GM12878 (cell line): ENCODE measurements at regions not wholly inside any gene's neighbourhood (a gene's known extent, or its start where the extent isn't known, plus 50 kb on each side); places are given as distances from the start of the nearest gene placed in this dataset.

ENCODE experiments used
- ATAC-seq: fragments of 200-7000 bp; cut with Tn5 transposase; 3 replicates; pipeline ENCODE4 v1.9.1; 2020; ENCODE audit warnings: mild to moderate bottlenecking, moderate library complexity
- BruUV-seq: library from RNA; stranded (reverse); fragments of 400-500 nt; replicated peaks from 2 replicates; lab custom pipeline; 2021; lab: Mats Ljungman, UMichigan
- CTCF ChIA-PET: fragments of 300-600 bp; sonication (Branson Sonifier 250); formaldehyde crosslinking; extraction: SDS; loops from one replicate; lab custom pipeline; 2021; ENCODE audit warnings: inconsistent platforms; lab: Yijun Ruan, JAX
- POLR2A ChIA-PET: fragments of 350-600 bp; formaldehyde crosslinking; extraction: SDS; loops from one replicate; lab custom pipeline; 2021; ENCODE audit warnings: inconsistent platforms; lab: Charles Lee
- RAD21 ChIA-PET: fragments of 300-600 bp; sonication (Branson Sonifier 250); formaldehyde crosslinking; loops from one replicate; lab custom pipeline; 2023; ENCODE audit warnings: antibody characterized with exemption; ENCODE audit not compliant: unreplicated experiment; lab: Charles Lee
- SMC1A ChIA-PET: fragments of 300-600 bp; sonication (Branson Sonifier 250); formaldehyde crosslinking; loops from one replicate; lab custom pipeline; 2023; ENCODE audit not compliant: unreplicated experiment, uncharacterized antibody; lab: Charles Lee
- DNase-seq: peaks from one replicate; pipeline ENCODE4 v3.0.0-alpha.2; 2011; ENCODE audit warnings: low read depth, low spot score
- FAIRE-seq: peaks from 3 replicates; lab custom pipeline; 2011; peaks lifted over from hg19 to GRCh38; lab: Jason Lieb, UNC
- H2AFZ ChIP-seq: 2 replicates; pipeline ENCODE4 v1.6.0; 2011; ENCODE audit warnings: low read depth, low read length, control low read depth; ENCODE audit not compliant: control insufficient read depth
- H3K27ac ChIP-seq: 2 replicates; pipeline ENCODE4 v1.5.1; 2011; ENCODE audit warnings: control low read depth; ENCODE audit not compliant: control insufficient read depth, insufficient read depth
- H3K27me3 ChIP-seq, 2 experiments: replicated peaks in 1 of 2; 2 replicates each; pipeline versions ENCODE4 v1.6.0 to v1.6.1; 2011; ENCODE audit warnings: low read length in 1 of 2; ENCODE audit not compliant: control insufficient read depth in 2 of 2, insufficient read depth in 2 of 2
- H3K36me3 ChIP-seq, 2 experiments: 2 replicates each; pipeline ENCODE4 v1.5.1; 2011; ENCODE audit warnings: low read length in 1 of 2; ENCODE audit not compliant: control insufficient read depth in 2 of 2, insufficient read depth in 2 of 2
- H3K4me1 ChIP-seq: 2 replicates; pipeline ENCODE4 v1.6.1; 2011; ENCODE audit warnings: mild to moderate bottlenecking, low read length, moderate library complexity, mixed read lengths; ENCODE audit not compliant: control insufficient read depth, insufficient read depth
- H3K4me2 ChIP-seq: 2 replicates; pipeline ENCODE4 v1.6.0; 2011; ENCODE audit warnings: control low read depth; ENCODE audit not compliant: control insufficient read depth, insufficient read depth
- H3K4me3 ChIP-seq: fragments of 200-600 bp; sonication (generic); 2 replicates; pipeline ENCODE4 v1.5.1; 2016
- H3K79me2 ChIP-seq: 2 replicates; pipeline ENCODE4 v1.6.0; 2011; ENCODE audit warnings: low read length; ENCODE audit not compliant: control insufficient read depth, insufficient read depth
- H3K9ac ChIP-seq: 2 replicates; pipeline ENCODE4 v1.8.0; 2011; ENCODE audit warnings: low read length, control low read depth, mixed read lengths; ENCODE audit not compliant: control insufficient read depth, insufficient read depth
- H3K9me3 ChIP-seq: replicated peaks from 3 replicates; pipeline ENCODE4 v1.5.1; 2011; ENCODE audit warnings: mild to moderate bottlenecking, low read length; ENCODE audit not compliant: control insufficient read depth, insufficient read depth
- H4K20me1 ChIP-seq: 2 replicates; pipeline ENCODE4 v1.6.0; 2011; ENCODE audit not compliant: control insufficient read depth, insufficient read depth
- BHLHE40 ChIP-seq, 2 experiments: fragments of 450-650 bp in 1 of 2; IDR thresholded peaks; 2 replicates each; pipeline ENCODE4 v1.6.1; 2011 to 2017; ENCODE audit warnings: low read depth in 2 of 2, borderline replicate concordance in 1 of 2, improper control_type of control experiment in 1 of 2, low read length in 1 of 2, mild to moderate bottlenecking in 1 of 2
- BMI1 ChIP-seq: fragments of 450-650 bp; IDR thresholded peaks from 2 replicates; pipeline ENCODE4 v1.6.1; 2016; ENCODE audit warnings: mild to moderate bottlenecking, moderate library complexity, borderline replicate concordance
- CHD1 ChIP-seq: IDR thresholded peaks from 2 replicates; pipeline ENCODE4 v1.6.1; 2012; ENCODE audit warnings: low read depth, low read length, improper control_type of control experiment
- HDGF ChIP-seq: fragments of 450-650 bp; IDR thresholded peaks from 2 replicates; pipeline ENCODE4 v1.6.1; 2016; ENCODE audit warnings: antibody characterized with exemption
- IKZF1 ChIP-seq: fragments of 450-650 bp; conservative IDR thresholded peaks from 2 replicates; pipeline ENCODE4 v1.6.1; 2017; ENCODE audit warnings: antibody characterized with exemption, mild to moderate bottlenecking
- JUNB ChIP-seq: IDR thresholded peaks from 2 replicates; pipeline ENCODE4 v1.6.1; 2016; ENCODE audit warnings: antibody characterized with exemption, mild to moderate bottlenecking
- MEF2A ChIP-seq: IDR thresholded peaks from 2 replicates; pipeline ENCODE4 v1.6.1; 2011; ENCODE audit warnings: low read depth, mild to moderate bottlenecking, low read length, moderate library complexity; ENCODE audit not compliant: insufficient read depth
- NBN ChIP-seq: fragments of 450-650 bp; IDR thresholded peaks from 2 replicates; pipeline ENCODE4 v1.6.1; 2016
- NR2C2 ChIP-seq: IDR thresholded peaks from 2 replicates; pipeline ENCODE4 v1.6.1; 2011; ENCODE audit warnings: borderline replicate concordance, low read depth; ENCODE audit not compliant: control insufficient read depth, insufficient read length
- RELA ChIP-seq: fragments of 450-650 bp; IDR thresholded peaks from 2 replicates; pipeline ENCODE4 v1.8.0; 2014; ENCODE audit warnings: borderline replicate concordance; ENCODE audit not compliant: partially characterized antibody
- SMAD1 ChIP-seq: fragments of 450-650 bp; IDR thresholded peaks from 2 replicates; pipeline ENCODE4 v1.6.1; 2018; ENCODE audit warnings: mild to moderate bottlenecking, low read depth; ENCODE audit not compliant: partially characterized antibody
- TBL1XR1 ChIP-seq: IDR thresholded peaks from 2 replicates; pipeline ENCODE4 v1.6.1; 2012; ENCODE audit warnings: low read depth, low read length, improper control_type of control experiment
- WGBS: methylation state at CpG from one replicate; pipeline ENCODE4 v1.1.6; 2016; ENCODE audit warnings: low lambda C conversion rate; ENCODE audit not compliant: insufficient replicate concordance, insufficient coverage; ENCODE audit errors: missing lambda C conversion rate; 5-methylcytosine and 5-hydroxymethylcytosine counted together
- in situ Hi-C: fragments of 300-500 bp; cut with MboI; formaldehyde crosslinking; loops from 9 replicates; pipeline ENCODE4 v1.14.3; 2018; ENCODE audit warnings: mixed read lengths
- intact Hi-C: fragments of 100-400 bp; cut with micrococcal nuclease; formaldehyde crosslinking; loops from one replicate; pipeline ENCODE4 v1.14.2; 2022; ENCODE audit not compliant: unreplicated experiment
- TF ChIP-seq, protein P1 (sequence below): IDR thresholded peaks from 2 replicates; pipeline ENCODE4 v1.6.1; 2011; ENCODE audit warnings: borderline replicate concordance, low read depth, mild to moderate bottlenecking, moderate library complexity, mixed read lengths, low read length; ENCODE audit not compliant: insufficient read depth; ENCODE audit errors: extremely low read length
- TF ChIP-seq, protein P2 (sequence below): IDR thresholded peaks from 2 replicates; pipeline ENCODE4 v1.6.1; 2011; ENCODE audit warnings: mild to moderate bottlenecking, low read depth, low read length, moderate library complexity; ENCODE audit not compliant: insufficient replicate concordance

GRCh38 chr2:128721096-128721495 lies 402.4 kb upstream of the HS6ST1 start (continued):
- no peak for TF ChIP-seq BMI1
- TF ChIP-seq MEF2A, result no peak
- TF ChIP-seq HDGF, result no peak
- TF ChIP-seq, protein P1, sequence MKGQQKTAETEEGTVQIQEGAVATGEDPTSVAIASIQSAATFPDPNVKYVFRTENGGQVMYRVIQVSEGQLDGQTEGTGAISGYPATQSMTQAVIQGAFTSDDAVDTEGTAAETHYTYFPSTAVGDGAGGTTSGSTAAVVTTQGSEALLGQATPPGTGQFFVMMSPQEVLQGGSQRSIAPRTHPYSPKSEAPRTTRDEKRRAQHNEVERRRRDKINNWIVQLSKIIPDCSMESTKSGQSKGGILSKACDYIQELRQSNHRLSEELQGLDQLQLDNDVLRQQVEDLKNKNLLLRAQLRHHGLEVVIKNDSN, result no peak
- TF ChIP-seq RELA, result no peak

- FAIRE-seq (no peak), ATAC-seq (no peak), DNase-seq (no peak)
- H3K9ac ChIP-seq, result no peak overlapping the region
- in situ Hi-C loops, result no loop called here
- no peaks in the 10 kb centered on the region for H3K79me2 ChIP-seq
- H4K20me1 ChIP-seq, result no peaks in the 10 kb centered on the region
- intact Hi-C loops, result no loop called here
- CTCF ChIA-PET, result interaction anchor here (1.2 to 1.3 kb wide), 2 partner anchors 14 to 33 kb away, joined by 4 to 5 read pairs; no protein-coding TSS in a partner anchor
- RAD21 ChIA-PET, result no interaction called here
- H3K27me3 ChIP-seq, result no peaks in the 10 kb centered on the region
- H3K27ac ChIP-seq, result no peak overlapping the region
- no peak overlapping the region for H2AFZ ChIP-seq
- 0% methylated on average over 1 of the region's 1 CpG for WGBS
- TF ChIP-seq JUNB, result no peak
- TF ChIP-seq SMAD1, result no peak
- no peak for TF ChIP-seq TBL1XR1
- TF ChIP-seq CHD1, result no peak
- TF ChIP-seq BHLHE40 (IDR thresholded peaks at IDR 0.05; ENCODE audit: borderline replicate concordance in 1 of 2, low read depth in 2 of 2, low read length in 1 of 2), result no peak
- TF ChIP-seq NBN, result no peak
- TF ChIP-seq, protein P2, sequence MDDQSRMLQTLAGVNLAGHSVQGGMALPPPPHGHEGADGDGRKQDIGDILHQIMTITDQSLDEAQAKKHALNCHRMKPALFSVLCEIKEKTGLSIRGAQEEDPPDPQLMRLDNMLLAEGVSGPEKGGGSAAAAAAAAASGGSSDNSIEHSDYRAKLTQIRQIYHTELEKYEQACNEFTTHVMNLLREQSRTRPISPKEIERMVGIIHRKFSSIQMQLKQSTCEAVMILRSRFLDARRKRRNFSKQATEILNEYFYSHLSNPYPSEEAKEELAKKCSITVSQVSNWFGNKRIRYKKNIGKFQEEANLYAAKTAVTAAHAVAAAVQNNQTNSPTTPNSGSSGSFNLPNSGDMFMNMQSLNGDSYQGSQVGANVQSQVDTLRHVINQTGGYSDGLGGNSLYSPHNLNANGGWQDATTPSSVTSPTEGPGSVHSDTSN, result no peak
- TF ChIP-seq NR2C2, result no peak
- no peak for TF ChIP-seq IKZF1
- POLR2A ChIA-PET, result no interaction called here
- H3K4me3 ChIP-seq, result no peak overlapping the region
- BruUV-seq, result no TSS peak
- H3K4me2 ChIP-seq, result no peak overlapping the region
- peaks cover 4% of the 10 kb centered on the region; the same call in 1 of the 2 replicates for H3K4me1 ChIP-seq
- H3K9me3 ChIP-seq, result no peaks in the 10 kb centered on the region
- SMC1A ChIA-PET, result no interaction called here
- H3K36me3 ChIP-seq, result no peaks in the 10 kb centered on the region
Measured at GRCh38 chr2:128722489-128722888, 403.8 kb upstream of the HS6ST1 start.
